ENCODE measurements at regions not wholly inside any gene's neighbourhood (a gene's known extent, or its start where the extent isn't known, plus 50 kb on each side); places are given as distances from the start of the nearest gene placed in this dataset.
"Not testable (repeated sequence)": the region's sequence is repeated elsewhere in the genome, so short reads cannot be mapped to it uniquely, and the experiment has no call there.

- no peak for DNase-seq (ENCODE audit: insufficient read length, low spot score)
- no peak for FAIRE-seq
Measured at GRCh38 chr1:196005426-196005825, 602.8 kb downstream of the KCNT2 start.

GRCh38 chr1:196004388-196004787, 603.9 kb downstream of the KCNT2 start:
- FAIRE-seq; DNase-seq (ENCODE audit: insufficient read length, low spot score): not testable (repeated sequence)

GRCh38 chr1:196002906-196003305, 605.3 kb downstream of the KCNT2 start:
- FAIRE-seq = no peak
- no peak for DNase-seq (ENCODE audit: insufficient read length, low spot score)

GRCh38 chr1:196002296-196002695, 605.9 kb downstream of the KCNT2 start:
- FAIRE-seq; DNase-seq (ENCODE audit: insufficient read length, low spot score): not testable (repeated sequence)

- DNase-seq (ENCODE audit: insufficient read length, low spot score) (no peak), FAIRE-seq (no peak)
Measured at GRCh38 chr1:196001188-196001587, 607.1 kb downstream of the KCNT2 start.

GRCh38 chr1:195999022-195999421, 609.2 kb downstream of the KCNT2 start:
- FAIRE-seq (no peak), DNase-seq (ENCODE audit: insufficient read length, low spot score) (no peak)

- no peak for FAIRE-seq
- DNase-seq (ENCODE audit: insufficient read length, low spot score) = no peak
Measured at GRCh38 chr1:195981448-195982139, 626.6 kb downstream of the KCNT2 start.

GRCh38 chr1:195979646-195980045, 628.6 kb downstream of the KCNT2 start:
- FAIRE-seq = no peak

GRCh38 chr1:195973311-195973904, 634.8 kb downstream of the KCNT2 start:
- no peak for DNase-seq (ENCODE audit: insufficient read length, low spot score)
- no peak for FAIRE-seq

More at GRCh38 chr1:195979646-195980045, 628.6 kb downstream of the KCNT2 start:
- DNase-seq (ENCODE audit: insufficient read length, low spot score) = no peak

- FAIRE-seq (no peak), DNase-seq (ENCODE audit: insufficient read length, low spot score) (no peak)
Measured at GRCh38 chr1:195971589-195971988, 636.7 kb downstream of the KCNT2 start.

- no peak for FAIRE-seq
- no peak for DNase-seq (ENCODE audit: insufficient read length, low spot score)
Measured at GRCh38 chr1:195970209-195970608, 638.0 kb downstream of the KCNT2 start.

- DNase-seq (ENCODE audit: insufficient read length, low spot score) = no peak
- no peak for FAIRE-seq
Measured at GRCh38 chr1:195965475-195965874, 642.8 kb downstream of the KCNT2 start.

GRCh38 chr1:195965036-195965435, 643.2 kb downstream of the KCNT2 start:
- DNase-seq (ENCODE audit: insufficient read length, low spot score) (no peak), FAIRE-seq (no peak)

GRCh38 chr1:195964516-195964915, 643.7 kb downstream of the KCNT2 start:
- DNase-seq (ENCODE audit: insufficient read length, low spot score) (no peak), FAIRE-seq (no peak)

GRCh38 chr1:195962051-195962450, 646.2 kb downstream of the KCNT2 start:
- no peak for DNase-seq (ENCODE audit: insufficient read length, low spot score)
- no peak for FAIRE-seq

- DNase-seq (ENCODE audit: insufficient read length, low spot score) = no peak
- FAIRE-seq = no peak
Measured at GRCh38 chr1:195960580-195960979, 647.7 kb downstream of the KCNT2 start.

GRCh38 chr1:195958131-195958530, 650.1 kb downstream of the KCNT2 start:
- DNase-seq (ENCODE audit: insufficient read length, low spot score) (no peak), FAIRE-seq (no peak)

GRCh38 chr1:195956845-195957244, 651.4 kb downstream of the KCNT2 start:
- FAIRE-seq (no peak), DNase-seq (ENCODE audit: insufficient read length, low spot score) (no peak)

- no peak for FAIRE-seq
- DNase-seq (ENCODE audit: insufficient read length, low spot score) = no peak
Measured at GRCh38 chr1:195954848-195955247, 653.4 kb downstream of the KCNT2 start.

GRCh38 chr1:195951313-195951712, 656.9 kb downstream of the KCNT2 start:
- DNase-seq (ENCODE audit: insufficient read length, low spot score) (no peak), FAIRE-seq (no peak)

GRCh38 chr1:195948123-195948895, 659.9 kb downstream of the KCNT2 start:
- FAIRE-seq (no peak), DNase-seq (ENCODE audit: insufficient read length, low spot score) (no peak)

GRCh38 chr1:195946500-195946899, 661.7 kb downstream of the KCNT2 start:
- no peak for FAIRE-seq

More at GRCh38 chr1:195946500-195946899, 661.7 kb downstream of the KCNT2 start:
- DNase-seq (ENCODE audit: insufficient read length, low spot score) = no peak

Data from GM19239 (cell line).